ENCODE measurements at regions not wholly inside any gene's neighbourhood (a gene's known extent, or its start where the extent isn't known, plus 50 kb on each side); places are given as distances from the start of the nearest gene placed in this dataset.

- no peak for DNase-seq (ENCODE audit: extremely low spot score, unreplicated experiment)
- Mint-ChIP-seq H3K27me3 (no peaks in the 10 kb centered on the region), H3K36me3 (no peaks in the 10 kb centered on the region), H3K27ac (no peak overlapping the region), H3K4me1 (ENCODE audit: unreplicated experiment) (peaks cover 11% of the 10 kb centered on the region), H3K9me3 (peaks cover 6% of the 10 kb centered on the region), H3K4me3 (no peak overlapping the region)
- no peak for TF ChIP-seq CTCF (conservative IDR thresholded peaks at IDR 0.05)
Observed at GRCh38 chr2:220241423-220241822, 614.0 kb downstream of the SLC4A3 start.

GRCh38 chr2:220243571-220243970 is 616.1 kb downstream of the SLC4A3 start:
- no peak for DNase-seq (ENCODE audit: extremely low spot score, unreplicated experiment)
- peaks cover 6% of the 10 kb centered on the region for H3K9me3 Mint-ChIP-seq
- H3K27me3 Mint-ChIP-seq = no peaks in the 10 kb centered on the region
- no peak overlapping the region for H3K27ac Mint-ChIP-seq
- peaks cover 18% of the 10 kb centered on the region for H3K4me1 Mint-ChIP-seq (ENCODE audit: unreplicated experiment)
- TF ChIP-seq CTCF (conservative IDR thresholded peaks at IDR 0.05) = no peak
- no peaks in the 10 kb centered on the region for H3K36me3 Mint-ChIP-seq
- no peak overlapping the region for H3K4me3 Mint-ChIP-seq

GRCh38 chr2:220246386-220246785 is 619.0 kb downstream of the SLC4A3 start:
- DNase-seq (ENCODE audit: extremely low spot score, unreplicated experiment) = no peak
- Mint-ChIP-seq H3K4me3 (no peak overlapping the region), H3K4me1 (ENCODE audit: unreplicated experiment) (peaks cover 18% of the 10 kb centered on the region), H3K27me3 (no peaks in the 10 kb centered on the region), H3K36me3 (no peaks in the 10 kb centered on the region), H3K27ac (no peak overlapping the region), H3K9me3 (no peaks in the 10 kb centered on the region)
- TF ChIP-seq CTCF (conservative IDR thresholded peaks at IDR 0.05) = no peak

- Mint-ChIP-seq H3K27ac (no peak overlapping the region), H3K27me3 (no peaks in the 10 kb centered on the region), H3K36me3 (no peaks in the 10 kb centered on the region), H3K4me3 (no peak overlapping the region), H3K4me1 (ENCODE audit: unreplicated experiment) (peaks cover 18% of the 10 kb centered on the region), H3K9me3 (peaks cover 3% of the 10 kb centered on the region)
- no peak for DNase-seq (ENCODE audit: extremely low spot score, unreplicated experiment)
- TF ChIP-seq CTCF (conservative IDR thresholded peaks at IDR 0.05) = no peak
Observed at GRCh38 chr2:220247588-220248350, 620.3 kb downstream of the SLC4A3 start.

GRCh38 chr2:220259662-220260061 is 632.2 kb downstream of the SLC4A3 start:
- peaks cover 3% of the 10 kb centered on the region for H3K4me1 Mint-ChIP-seq (ENCODE audit: unreplicated experiment)
- DNase-seq (ENCODE audit: extremely low spot score, unreplicated experiment) = no peak
- no peaks in the 10 kb centered on the region for H3K27me3 Mint-ChIP-seq
- no peaks in the 10 kb centered on the region for H3K36me3 Mint-ChIP-seq
- no peak for TF ChIP-seq CTCF (conservative IDR thresholded peaks at IDR 0.05)
- no peaks in the 10 kb centered on the region for H3K9me3 Mint-ChIP-seq
- H3K4me3 Mint-ChIP-seq = no peak overlapping the region
- no peak overlapping the region for H3K27ac Mint-ChIP-seq
